ENCODE measurements at regions not wholly inside any gene's neighbourhood (a gene's known extent, or its start where the extent isn't known, plus 50 kb on each side); places are given as distances from the start of the nearest gene placed in this dataset.
"Not testable (repeated sequence)": the region's sequence is repeated elsewhere in the genome, so short reads cannot be mapped to it uniquely, and the experiment has no call there.

- no peak overlapping the region for H3K27ac ChIP-seq (ENCODE audit: low read length)
- no peaks in the 10 kb centered on the region for H3K79me2 ChIP-seq (ENCODE audit: insufficient read depth, low read length)
- no peak overlapping the region for H3K9ac ChIP-seq (ENCODE audit: low read depth, low read length)
- H3K27me3 ChIP-seq (ENCODE audit: insufficient read depth, low read length, poor library complexity) = no peaks in the 10 kb centered on the region
- H3K4me3 ChIP-seq (ENCODE audit: low read depth in 1 of 2, low read length in 2 of 2) = no peak overlapping the region
- H3K9me3 ChIP-seq (ENCODE audit: insufficient read depth, low read length, severe bottlenecking) = no peaks in the 10 kb centered on the region
- ATAC-seq (ENCODE audit: insufficient read depth, low read depth) (no peak), DNase-seq (no peak)
- TF ChIP-seq CTCF (IDR thresholded peaks at IDR 0.05; ENCODE audit: borderline replicate concordance, extremely low read depth, low read length, poor library complexity, severe bottlenecking) (no peak), EZH2 (IDR thresholded peaks at IDR 0.05; ENCODE audit: borderline replicate concordance, low read depth, low read length, severe bottlenecking) (no peak)
- no peaks in the 10 kb centered on the region for H3K4me1 ChIP-seq (ENCODE audit: insufficient read depth, low read length)
- no peak overlapping the region for H2AFZ ChIP-seq (ENCODE audit: low read depth, low read length)
- no peak overlapping the region for H3K4me2 ChIP-seq (ENCODE audit: insufficient read depth, low read length)
- H3K36me3 ChIP-seq (ENCODE audit: insufficient read depth, low read length) = no peaks in the 10 kb centered on the region
- no peaks in the 10 kb centered on the region for H4K20me1 ChIP-seq (ENCODE audit: insufficient read depth, low read length)
Observed at GRCh38 chr6:68200929-68201328, 434.2 kb upstream of the ADGRB3 start.

DNA sequence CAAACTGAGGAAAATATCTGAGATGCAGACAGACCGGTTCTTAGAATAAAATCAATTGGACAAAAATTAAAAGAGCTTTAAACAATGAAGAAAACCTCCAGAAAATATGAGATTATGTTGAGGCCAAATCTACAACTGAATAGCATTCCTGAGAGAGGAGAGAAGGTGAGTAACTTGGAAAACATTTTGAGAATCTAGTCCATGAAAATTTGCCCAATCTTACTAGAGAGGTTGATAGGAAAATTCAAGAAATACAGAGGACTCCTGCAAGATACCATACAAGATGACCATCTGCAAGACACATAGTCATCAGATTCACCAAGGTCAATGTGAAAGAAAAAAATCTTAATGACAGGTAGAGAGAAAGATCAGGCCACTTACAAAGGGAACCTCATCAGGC is 437.7 kb upstream of the ADGRB3 start:
- H3K36me3 ChIP-seq (ENCODE audit: insufficient read depth, low read length) = no peaks in the 10 kb centered on the region
- H3K4me3 ChIP-seq (ENCODE audit: low read depth in 1 of 2, low read length in 2 of 2) = no peak overlapping the region
- H3K27ac ChIP-seq (ENCODE audit: low read length) = no peak overlapping the region
- H3K9me3 ChIP-seq (ENCODE audit: insufficient read depth, low read length, severe bottlenecking) = no peaks in the 10 kb centered on the region
- no peaks in the 10 kb centered on the region for H3K4me1 ChIP-seq (ENCODE audit: insufficient read depth, low read length)
- no peaks in the 10 kb centered on the region for H3K27me3 ChIP-seq (ENCODE audit: insufficient read depth, low read length, poor library complexity)
- no peak overlapping the region for H3K4me2 ChIP-seq (ENCODE audit: insufficient read depth, low read length)
- ATAC-seq (ENCODE audit: insufficient read depth, low read depth) (no peak), DNase-seq (no peak)
- H2AFZ ChIP-seq (ENCODE audit: low read depth, low read length) = no peak overlapping the region
- H3K79me2 ChIP-seq (ENCODE audit: insufficient read depth, low read length) = no peaks in the 10 kb centered on the region
- no peaks in the 10 kb centered on the region for H4K20me1 ChIP-seq (ENCODE audit: insufficient read depth, low read length)
- no peak overlapping the region for H3K9ac ChIP-seq (ENCODE audit: low read depth, low read length)
- no peak for TF ChIP-seq CTCF (IDR thresholded peaks at IDR 0.05; ENCODE audit: borderline replicate concordance, extremely low read depth, low read length, poor library complexity, severe bottlenecking)
- no peak for TF ChIP-seq EZH2 (IDR thresholded peaks at IDR 0.05; ENCODE audit: borderline replicate concordance, low read depth, low read length, severe bottlenecking)

GRCh38 chr6:68196645-68197044 is 438.4 kb upstream of the ADGRB3 start:
- no peak overlapping the region for H3K4me2 ChIP-seq (ENCODE audit: insufficient read depth, low read length)
- H3K36me3 ChIP-seq (ENCODE audit: insufficient read depth, low read length) = no peaks in the 10 kb centered on the region
- H3K4me3 ChIP-seq (ENCODE audit: low read depth in 1 of 2, low read length in 2 of 2) = no peak overlapping the region
- H2AFZ ChIP-seq (ENCODE audit: low read depth, low read length) = no peak overlapping the region
- H3K9ac ChIP-seq (ENCODE audit: low read depth, low read length) = no peak overlapping the region
- no peak for DNase-seq
- no peaks in the 10 kb centered on the region for H3K79me2 ChIP-seq (ENCODE audit: insufficient read depth, low read length)
- TF ChIP-seq EZH2 (IDR thresholded peaks at IDR 0.05; ENCODE audit: borderline replicate concordance, low read depth, low read length, severe bottlenecking) (no peak), CTCF (IDR thresholded peaks at IDR 0.05; ENCODE audit: borderline replicate concordance, extremely low read depth, low read length, poor library complexity, severe bottlenecking) (peak; percentile 24)
- H3K27ac ChIP-seq (ENCODE audit: low read length) = no peak overlapping the region
- H3K27me3 ChIP-seq (ENCODE audit: insufficient read depth, low read length, poor library complexity) = no peaks in the 10 kb centered on the region
- H3K4me1 ChIP-seq (ENCODE audit: insufficient read depth, low read length) = no peaks in the 10 kb centered on the region
- ATAC-seq (ENCODE audit: insufficient read depth, low read depth) = no peak
- H4K20me1 ChIP-seq (ENCODE audit: insufficient read depth, low read length) = no peaks in the 10 kb centered on the region
- no peaks in the 10 kb centered on the region for H3K9me3 ChIP-seq (ENCODE audit: insufficient read depth, low read length, severe bottlenecking)

DNA sequence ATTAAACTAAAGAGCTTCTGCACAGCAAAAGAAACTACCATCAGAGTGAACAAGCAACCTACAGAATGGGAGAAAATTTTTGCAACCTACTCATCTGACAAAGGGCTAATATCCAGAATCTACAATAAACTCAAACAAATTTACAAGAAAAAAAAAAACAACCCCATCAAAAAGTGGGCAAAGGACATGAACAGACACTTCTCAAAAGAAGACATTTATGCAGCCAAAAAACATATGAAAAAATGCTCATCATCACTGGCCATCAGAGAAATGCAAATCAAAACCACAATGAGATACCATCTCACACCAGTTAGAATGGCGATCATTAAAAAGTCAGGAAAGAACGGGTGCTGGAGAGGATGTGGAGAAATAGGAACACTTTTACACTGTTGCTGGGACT is 439.3 kb upstream of the ADGRB3 start:
- H3K36me3 ChIP-seq (ENCODE audit: insufficient read depth, low read length); H4K20me1 ChIP-seq (ENCODE audit: insufficient read depth, low read length); H3K4me3 ChIP-seq (ENCODE audit: low read depth in 1 of 2, low read length in 2 of 2); H2AFZ ChIP-seq (ENCODE audit: low read depth, low read length); H3K4me2 ChIP-seq (ENCODE audit: insufficient read depth, low read length); H3K79me2 ChIP-seq (ENCODE audit: insufficient read depth, low read length); H3K9ac ChIP-seq (ENCODE audit: low read depth, low read length); H3K9me3 ChIP-seq (ENCODE audit: insufficient read depth, low read length, severe bottlenecking); ATAC-seq (ENCODE audit: insufficient read depth, low read depth); H3K27me3 ChIP-seq (ENCODE audit: insufficient read depth, low read length, poor library complexity); DNase-seq; H3K27ac ChIP-seq (ENCODE audit: low read length); H3K4me1 ChIP-seq (ENCODE audit: insufficient read depth, low read length): not testable (repeated sequence)
